NCI-H187 treated with DMSO at 0.1 percent for 48 hours (cell line): ENCODE measurements at regions not wholly inside any gene's neighbourhood (a gene's known extent, or its start where the extent isn't known, plus 50 kb on each side); places are given as distances from the start of the nearest gene placed in this dataset.
"Not testable (repeated sequence)": the region's sequence is repeated elsewhere in the genome, so short reads cannot be mapped to it uniquely, and the experiment has no call there.

Experiments used
- DNase-seq: peaks from one replicate; lab custom pipeline; 2025; lab: John Stamatoyannopoulos, UW

DNA sequence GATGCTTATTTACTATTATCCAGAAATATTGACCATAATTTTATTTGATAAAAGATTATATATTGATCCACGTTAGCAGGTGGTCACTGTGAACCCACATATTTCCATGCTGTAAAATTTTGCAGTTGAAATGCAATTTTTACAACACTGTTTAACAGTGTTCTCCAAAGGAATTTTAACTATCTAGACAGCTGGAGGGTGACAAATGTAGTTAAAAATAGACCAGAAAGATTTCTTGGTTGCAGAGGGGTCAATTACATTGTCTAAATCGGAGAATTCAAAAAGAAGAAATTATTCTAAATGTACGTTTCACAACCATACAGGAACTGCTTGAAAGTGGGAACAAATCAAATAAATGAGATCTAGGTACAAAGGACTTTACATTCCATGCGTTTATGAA, 625.2 kb upstream of the NCAM2 start:
- DNase-seq: no peak

GRCh38 chr21:20377250-20377649, 621.0 kb upstream of the NCAM2 start:
- no peak for DNase-seq

- DNase-seq: no peak
Observed at GRCh38 chr21:20388400-20388799, 609.8 kb upstream of the NCAM2 start.

DNA sequence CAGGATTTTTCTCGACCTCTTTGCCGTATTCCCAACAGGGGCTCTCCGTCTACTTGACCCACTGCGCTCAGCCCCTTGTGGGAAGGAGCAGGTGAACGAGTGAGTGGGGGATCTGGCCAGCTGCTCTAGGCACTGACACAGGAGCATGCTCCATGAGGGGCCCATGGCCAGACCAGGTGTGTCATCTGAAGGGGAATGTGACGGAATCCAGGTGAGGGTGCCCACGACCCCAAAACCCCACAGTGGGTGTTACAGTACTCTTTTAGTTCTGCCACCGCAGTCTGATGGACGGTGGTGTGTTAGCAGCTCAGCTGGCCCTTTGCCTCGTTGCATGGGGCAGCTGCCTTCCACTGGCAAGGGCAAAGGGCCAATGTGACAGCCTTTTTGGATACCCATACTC, 601.4 kb upstream of the NCAM2 start:
- no peak for DNase-seq

GRCh38 chr21:20404915-20405314, 593.3 kb upstream of the NCAM2 start:
- DNase-seq: no peak

- no peak for DNase-seq
Observed at GRCh38 chr21:20418353-20418752, 579.9 kb upstream of the NCAM2 start.

- no peak for DNase-seq
Observed at GRCh38 chr21:20419772-20420171, 578.4 kb upstream of the NCAM2 start.

GRCh38 chr21:20424943-20425342, 573.3 kb upstream of the NCAM2 start:
- DNase-seq: no peak

DNA sequence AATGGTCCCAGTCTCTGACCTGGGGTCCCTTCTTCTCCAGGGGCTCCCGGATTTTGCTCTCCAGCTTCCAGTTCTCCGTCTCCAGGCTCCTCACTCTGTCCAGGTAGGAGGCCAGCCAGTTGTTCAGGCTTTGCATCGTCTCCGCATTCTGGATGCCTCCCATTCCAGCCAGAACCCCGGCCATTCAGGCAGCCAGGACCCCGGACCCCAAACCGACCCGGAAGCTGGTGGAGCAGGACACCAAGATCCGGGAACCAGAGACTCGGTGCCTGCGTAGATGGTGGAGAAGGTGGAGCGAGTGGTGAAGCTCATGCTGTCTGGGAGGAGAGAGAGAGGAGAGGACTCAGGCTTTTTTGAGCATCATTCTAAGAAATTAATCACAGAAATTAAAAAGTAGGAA, 572.4 kb upstream of the NCAM2 start:
- no peak for DNase-seq

GRCh38 chr21:20440338-20440737, 557.9 kb upstream of the NCAM2 start:
- no peak for DNase-seq

- no peak for DNase-seq
Observed at GRCh38 chr21:20443558-20444155, 554.6 kb upstream of the NCAM2 start.

DNA sequence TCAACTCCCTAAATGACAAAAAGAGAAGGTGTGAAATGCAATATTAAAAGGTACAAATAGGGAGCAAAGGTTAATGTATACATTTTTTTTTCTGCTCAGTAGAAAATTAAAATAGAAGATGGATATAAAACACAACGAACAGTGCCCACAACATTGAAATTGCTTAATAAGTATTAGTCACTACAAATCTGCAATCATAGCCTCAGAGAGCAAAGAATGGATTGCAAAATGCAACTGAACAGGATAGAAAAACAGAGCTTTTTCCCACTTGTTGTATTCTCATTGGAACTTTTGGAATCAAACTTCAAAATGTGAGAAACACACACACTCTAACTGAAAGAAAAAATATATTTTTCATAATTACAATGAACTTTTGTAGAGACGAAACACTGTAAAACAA, 552.2 kb upstream of the NCAM2 start:
- DNase-seq: no peak

GRCh38 chr21:20451046-20451445, 547.2 kb upstream of the NCAM2 start:
- DNase-seq: no peak

DNA sequence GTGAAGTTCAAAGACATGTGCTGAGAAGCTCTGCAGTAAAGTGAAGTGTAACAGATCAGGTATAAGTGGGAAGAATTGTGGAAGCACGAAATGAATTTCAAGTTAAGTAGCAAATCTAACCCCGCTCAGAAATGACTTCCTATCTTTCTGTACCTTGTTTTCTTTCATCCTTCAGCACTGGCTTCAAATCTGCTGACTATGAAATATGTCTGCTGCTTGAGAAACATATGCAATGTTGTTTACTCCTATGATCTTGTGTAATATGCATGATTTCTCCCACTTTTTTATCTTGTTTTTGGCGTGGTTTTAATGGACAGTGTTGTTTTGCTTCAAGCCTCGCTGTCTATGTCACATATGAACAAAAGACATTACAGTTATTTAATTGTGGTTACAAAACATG, 545.3 kb upstream of the NCAM2 start:
- DNase-seq: no peak

DNA sequence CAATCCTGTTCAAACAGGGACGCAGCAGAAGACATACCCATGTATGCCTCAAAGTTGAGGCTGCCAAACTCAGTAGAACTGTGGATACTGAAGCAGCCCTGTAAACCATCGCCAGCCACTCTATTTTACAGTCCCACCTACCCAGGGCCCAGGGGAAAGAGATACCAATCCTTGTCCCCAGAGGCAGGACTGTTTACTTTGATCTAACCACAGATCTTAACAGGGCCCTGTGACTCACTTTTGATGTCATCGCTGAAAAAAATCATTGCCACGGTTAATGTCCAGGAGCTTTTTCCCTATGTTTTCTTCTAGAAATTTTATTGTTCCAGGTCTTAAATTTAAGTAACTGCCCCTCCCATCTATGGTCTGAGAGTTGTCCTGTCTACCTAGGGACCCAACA, 538.4 kb upstream of the NCAM2 start:
- no peak for DNase-seq

DNA sequence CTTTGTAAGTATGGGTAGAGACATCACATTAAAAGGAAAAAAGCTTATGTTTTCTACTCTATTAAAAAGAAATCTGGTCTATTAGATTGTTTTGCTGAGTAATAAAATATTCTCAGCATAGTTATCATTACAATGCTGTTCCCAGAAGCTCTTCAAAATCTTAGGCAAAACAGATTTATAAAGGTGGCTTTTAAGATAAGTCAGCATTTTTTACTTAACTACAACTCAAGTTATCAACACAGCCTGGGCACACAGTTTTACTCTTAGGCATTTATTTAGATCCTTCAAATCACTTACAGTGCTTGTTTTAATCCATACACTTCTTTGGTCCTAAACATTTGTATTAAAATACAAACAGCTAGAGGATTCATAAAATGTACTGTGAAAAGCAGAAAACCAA, 534.8 kb upstream of the NCAM2 start:
- DNase-seq: no peak

DNA sequence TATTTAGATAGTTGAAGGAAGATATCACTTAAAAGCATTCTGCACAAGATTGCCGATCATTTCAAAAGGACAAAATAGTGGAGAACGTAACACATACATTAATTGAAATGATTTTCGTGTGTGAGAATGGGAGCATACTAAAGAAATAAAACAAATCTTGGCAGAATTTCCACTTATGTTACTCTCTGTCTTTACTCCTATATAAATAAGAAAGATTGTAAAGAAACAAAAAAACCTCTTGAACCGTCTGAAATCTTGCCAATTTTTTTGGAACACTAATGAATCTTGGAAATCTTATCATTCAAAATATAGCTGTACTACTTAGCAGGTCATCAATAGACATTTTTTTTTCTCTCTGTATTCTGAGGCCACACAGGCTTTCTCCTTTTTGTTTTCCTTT, 528.8 kb upstream of the NCAM2 start:
- DNase-seq: no peak

- no peak for DNase-seq
Observed at GRCh38 chr21:20486303-20486702, 511.9 kb upstream of the NCAM2 start.

- not testable (repeated sequence) for DNase-seq
Observed at GRCh38 chr21:20502915-20503314, 495.3 kb upstream of the NCAM2 start.

DNA sequence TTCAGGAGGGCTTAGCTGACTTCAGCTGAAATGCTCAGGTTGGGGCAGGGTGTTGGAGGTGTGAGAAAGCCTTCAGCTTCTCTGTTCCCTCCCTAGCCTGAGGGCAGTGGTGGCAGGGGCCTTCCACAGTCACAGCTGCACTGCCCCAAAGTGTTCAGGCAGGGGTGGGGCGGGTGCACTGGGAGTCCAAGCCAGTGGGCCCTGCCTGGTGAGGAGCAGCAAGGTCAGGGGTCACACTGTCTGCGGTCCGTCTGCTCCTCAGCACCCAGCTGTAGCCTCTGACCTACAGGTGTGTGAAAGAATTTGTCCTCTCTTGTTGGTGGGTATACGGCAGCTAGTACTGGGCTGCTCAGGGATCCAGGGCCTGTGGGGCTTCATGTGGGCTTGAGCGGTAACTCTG, 490.4 kb upstream of the NCAM2 start:
- DNase-seq: no peak

DNA sequence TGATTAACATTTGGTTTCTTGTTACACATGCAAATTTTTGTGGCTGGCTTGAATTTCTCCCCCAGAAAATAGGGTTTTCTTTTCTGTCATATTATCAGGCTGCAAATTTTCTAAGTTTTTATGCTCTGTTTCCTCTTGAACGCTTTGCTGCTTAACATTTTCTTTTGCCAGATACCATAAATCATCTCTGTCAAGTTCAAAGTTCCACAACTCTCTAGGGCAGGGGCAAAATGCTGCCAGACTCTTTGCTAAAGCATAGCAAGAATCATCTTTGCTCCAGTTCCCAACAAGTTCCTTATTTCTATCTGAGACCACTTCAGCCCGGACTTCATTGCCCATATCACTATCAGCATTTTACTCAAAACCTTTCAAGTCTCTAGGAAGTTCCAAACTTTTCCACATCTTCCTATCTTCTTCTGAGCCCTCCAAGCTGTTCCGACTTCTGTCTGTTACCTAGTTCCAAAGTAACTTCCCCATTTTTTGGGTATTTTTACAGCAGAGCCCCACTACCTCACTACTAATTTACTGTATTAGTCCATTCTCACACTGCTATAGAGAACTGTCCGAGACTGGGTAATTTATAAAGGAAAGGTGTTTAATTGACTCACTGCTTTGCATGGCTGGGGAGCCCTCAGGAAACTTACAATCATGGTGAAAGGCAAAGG, 486.9 kb upstream of the NCAM2 start:
- no peak for DNase-seq

DNA sequence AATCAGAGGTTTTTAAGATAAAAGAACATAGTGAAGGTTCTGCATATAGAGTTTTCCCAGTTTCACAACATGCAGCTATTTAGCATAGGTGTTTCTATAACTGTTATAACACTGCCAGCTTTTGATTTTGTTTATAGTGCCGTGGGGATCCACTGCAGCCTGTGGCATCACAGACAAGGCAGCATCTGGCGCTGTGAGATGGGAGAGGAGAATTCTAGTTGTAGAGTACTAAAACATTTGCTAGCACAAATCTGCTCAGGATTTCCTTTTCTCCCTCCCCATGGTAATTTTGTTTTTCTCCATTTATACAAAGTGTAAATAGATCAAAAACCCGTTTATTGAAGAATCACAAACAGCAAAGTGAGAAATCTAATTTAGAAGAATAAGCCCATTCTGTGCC, 482.8 kb upstream of the NCAM2 start:
- DNase-seq: no peak

DNA sequence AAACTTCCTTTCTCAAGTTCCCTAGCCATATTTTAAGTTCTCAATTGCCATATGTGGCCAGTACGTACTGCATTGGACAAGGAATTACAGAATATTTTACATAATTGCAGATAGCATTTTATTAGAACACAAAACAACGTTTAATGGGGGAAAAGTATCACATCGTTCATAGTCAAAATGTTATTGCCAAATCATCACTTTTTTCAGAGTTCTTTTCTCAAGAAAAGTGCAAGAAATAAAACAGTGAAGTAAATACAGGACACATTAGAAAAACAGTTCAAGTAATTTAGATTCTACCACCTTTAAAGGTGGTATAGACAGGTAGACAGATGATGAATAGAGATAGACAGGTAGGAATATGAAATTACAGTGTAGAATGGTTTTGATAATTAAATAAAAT, 479.1 kb upstream of the NCAM2 start:
- DNase-seq: no peak

- DNase-seq: no peak
Observed at GRCh38 chr21:20522611-20523010, 475.6 kb upstream of the NCAM2 start.
